ENCODE measurements at regions not wholly inside any gene's neighbourhood (a gene's known extent, or its start where the extent isn't known, plus 50 kb on each side); places are given as distances from the start of the nearest gene placed in this dataset.

- Histone ChIP-seq H3K4me1 (ENCODE audit: control insufficient read depth, low read length) (no peaks in the 10 kb centered on the region), H3K79me2 (ENCODE audit: control insufficient read depth, low read length) (no peaks in the 10 kb centered on the region), H3F3A (ENCODE audit: control insufficient read depth, insufficient read depth) (no peaks in the 10 kb centered on the region), H3K4me2 (ENCODE audit: low read length) (no peak overlapping the region), H3K4me3 (ENCODE audit: low read length) (no peak overlapping the region), H3K36me3 (ENCODE audit: control insufficient read depth, low read length) (no peaks in the 10 kb centered on the region), H3K9me3 (ENCODE audit: control insufficient read depth, insufficient read depth, low read length) (peaks cover 2% of the 10 kb centered on the region; the same call in 1 of the 2 replicates), H3K27me3 (ENCODE audit: control insufficient read depth, low read length) (no peaks in the 10 kb centered on the region; the same call in 1 of the 2 replicates), H3K9me2 (replicated peaks; ENCODE audit: control insufficient read depth, low read length) (no peaks in the 10 kb centered on the region), H3K27ac (ENCODE audit: low read depth, low read length) (no peak overlapping the region), H4K20me1 (ENCODE audit: control insufficient read depth, insufficient read depth, low read depth, low read length) (no peaks in the 10 kb centered on the region)
- TF ChIP-seq CTCF (IDR thresholded peaks at IDR 0.05; ENCODE audit: low read depth, low read length, poor library complexity, severe bottlenecking): no peak
- TF ChIP-seq EZH2phosphoT487 (IDR thresholded peaks at IDR 0.05; ENCODE audit: borderline replicate concordance, low read length): no peak
These were observed 128.7 kb upstream of the TLE3 start for GRCh38 chr15:70226337-70226980.

GRCh38 chr15:70225416-70225815 is 127.7 kb upstream of the TLE3 start:
- Histone ChIP-seq H3K27ac (ENCODE audit: low read depth, low read length) (no peak overlapping the region), H3K9me3 (ENCODE audit: control insufficient read depth, insufficient read depth, low read length) (no peaks in the 10 kb centered on the region), H3K9me2 (replicated peaks; ENCODE audit: control insufficient read depth, low read length) (no peaks in the 10 kb centered on the region), H3K27me3 (ENCODE audit: control insufficient read depth, low read length) (no peaks in the 10 kb centered on the region; the same call in 1 of the 2 replicates), H3K4me1 (ENCODE audit: control insufficient read depth, low read length) (0 out of 2 replicates have a peak, but pooled peaks cover under 1% of the 10 kb centered on the region), H3K4me2 (ENCODE audit: low read length) (no peak overlapping the region), H3K36me3 (ENCODE audit: control insufficient read depth, low read length) (no peaks in the 10 kb centered on the region), H3K79me2 (ENCODE audit: control insufficient read depth, low read length) (no peaks in the 10 kb centered on the region), H3K4me3 (ENCODE audit: low read length) (no peak overlapping the region), H4K20me1 (ENCODE audit: control insufficient read depth, insufficient read depth, low read depth, low read length) (no peaks in the 10 kb centered on the region), H3F3A (ENCODE audit: control insufficient read depth, insufficient read depth) (no peaks in the 10 kb centered on the region)
- TF ChIP-seq EZH2phosphoT487 (IDR thresholded peaks at IDR 0.05; ENCODE audit: borderline replicate concordance, low read length) (no peak), CTCF (IDR thresholded peaks at IDR 0.05; ENCODE audit: low read depth, low read length, poor library complexity, severe bottlenecking) (no peak)

- H3K4me1 ChIP-seq (ENCODE audit: control insufficient read depth, low read length): peaks cover 5% of the 10 kb centered on the region; the same call in 1 of the 2 replicates
These were observed 124.9 kb upstream of the TLE3 start for GRCh38 chr15:70222606-70223005.

More at GRCh38 chr15:70222606-70223005, 124.9 kb upstream of the TLE3 start:
- no peaks in the 10 kb centered on the region for H3K79me2 ChIP-seq (ENCODE audit: control insufficient read depth, low read length)
- no peak overlapping the region for H3K27ac ChIP-seq (ENCODE audit: low read depth, low read length)
- H4K20me1 ChIP-seq (ENCODE audit: control insufficient read depth, insufficient read depth, low read depth, low read length): no peaks in the 10 kb centered on the region
- no peaks in the 10 kb centered on the region; the same call in 1 of the 2 replicates for H3K27me3 ChIP-seq (ENCODE audit: control insufficient read depth, low read length)
- H3K4me3 ChIP-seq (ENCODE audit: low read length): no peak overlapping the region
- H3K9me2 ChIP-seq (replicated peaks; ENCODE audit: control insufficient read depth, low read length): no peaks in the 10 kb centered on the region
- H3K36me3 ChIP-seq (ENCODE audit: control insufficient read depth, low read length): no peaks in the 10 kb centered on the region
- no peak overlapping the region for H3K4me2 ChIP-seq (ENCODE audit: low read length)
- no peaks in the 10 kb centered on the region for H3K9me3 ChIP-seq (ENCODE audit: control insufficient read depth, insufficient read depth, low read length)
- H3F3A ChIP-seq (ENCODE audit: control insufficient read depth, insufficient read depth): no peaks in the 10 kb centered on the region
- TF ChIP-seq CTCF (IDR thresholded peaks at IDR 0.05; ENCODE audit: low read depth, low read length, poor library complexity, severe bottlenecking) (no peak), EZH2phosphoT487 (IDR thresholded peaks at IDR 0.05; ENCODE audit: borderline replicate concordance, low read length) (no peak)
